ENCODE measurements at regions not wholly inside any gene's neighbourhood (a gene's known extent, or its start where the extent isn't known, plus 50 kb on each side); places are given as distances from the start of the nearest gene placed in this dataset.

DNA sequence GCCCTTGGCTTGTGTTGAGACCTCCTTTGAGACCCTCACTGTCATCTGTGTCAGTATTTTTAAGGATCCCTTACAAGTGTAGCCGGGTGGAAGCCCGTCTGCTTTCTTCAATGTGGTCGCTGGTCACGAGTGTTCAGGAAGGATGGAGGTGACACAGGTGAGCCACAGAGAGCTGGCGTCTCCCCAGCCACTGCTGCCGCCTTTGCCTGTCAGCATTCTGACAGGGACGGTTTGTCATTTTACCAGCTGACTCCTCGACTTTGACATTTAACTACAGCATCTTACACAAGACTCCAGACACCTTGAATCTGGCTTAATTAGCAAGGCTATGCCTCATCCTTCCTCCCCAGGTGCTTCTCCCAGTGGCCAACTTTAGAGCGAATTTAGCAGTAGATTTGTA lies 56.3 kb upstream of the MPHOSPH6 start:
- Histone ChIP-seq H3K9me3 (no peaks in the 10 kb centered on the region), H3K27me3 (replicated peaks; ENCODE audit: insufficient read depth) (no peaks in the 10 kb centered on the region), H3K4me1 (replicated peaks) (no peaks in the 10 kb centered on the region), H3K27ac (no peak overlapping the region), H3K4me3 (no peak overlapping the region), H3K36me3 (no peaks in the 10 kb centered on the region)
- WGBS = 67% methylated on average over 9 of the region's 9 CpGs
- DNase-seq (ENCODE audit: low spot score) = no peak
- no peak for TF ChIP-seq CTCF (IDR thresholded peaks at IDR 0.05)
- no peak for TF ChIP-seq POLR2A (IDR thresholded peaks at IDR 0.05)
- TF ChIP-seq POLR2AphosphoS5 (IDR thresholded peaks at IDR 0.05) = no peak
- intact Hi-C loops (cut with DNase I) = loop anchor here (5.0 kb wide), 1 partner anchor 194 kb away; no protein-coding TSS in a partner anchor

GRCh38 chr16:82224821-82225220 lies 54.8 kb upstream of the MPHOSPH6 start:
- no peaks in the 10 kb centered on the region for H3K36me3 ChIP-seq
- H3K4me3 ChIP-seq = no peak overlapping the region
- no peak overlapping the region for H3K27ac ChIP-seq
- intact Hi-C loops (cut with DNase I) = loop anchor here (5.0 kb wide), 1 partner anchor 193 kb away; no protein-coding TSS in a partner anchor
- 89% methylated on average over 2 of the region's 2 CpGs for WGBS
- no peak for TF ChIP-seq CTCF (IDR thresholded peaks at IDR 0.05)
- no peak for TF ChIP-seq POLR2AphosphoS5 (IDR thresholded peaks at IDR 0.05)
- TF ChIP-seq POLR2A (IDR thresholded peaks at IDR 0.05) = no peak
- no peaks in the 10 kb centered on the region for H3K4me1 ChIP-seq (replicated peaks)
- no peaks in the 10 kb centered on the region for H3K27me3 ChIP-seq (replicated peaks; ENCODE audit: insufficient read depth)
- no peaks in the 10 kb centered on the region for H3K9me3 ChIP-seq
- DNase-seq (ENCODE audit: low spot score) = no peak

DNA sequence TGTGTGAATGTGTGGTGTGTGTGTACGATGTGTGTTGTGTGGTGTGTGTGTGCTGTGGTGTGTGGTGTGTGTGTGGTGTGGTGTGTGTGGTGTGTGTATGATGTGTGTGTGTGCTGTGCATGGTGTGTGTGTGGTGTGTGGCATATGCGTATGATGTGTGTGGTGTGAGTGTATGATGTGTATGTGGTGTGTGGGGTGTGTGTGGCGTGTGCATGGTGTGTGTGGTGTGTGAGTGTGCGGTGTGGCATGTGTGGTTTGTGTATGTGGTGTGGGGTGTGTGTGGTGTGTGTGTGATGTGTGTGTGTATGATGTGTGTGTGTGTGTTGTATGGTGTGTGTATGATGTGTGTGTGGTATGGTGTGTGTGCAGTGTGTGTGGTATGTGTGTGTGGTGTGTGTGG lies 50.5 kb upstream of the MPHOSPH6 start:
- H3K9me3 ChIP-seq = no peaks in the 10 kb centered on the region
- no peak for DNase-seq (ENCODE audit: low spot score)
- intact Hi-C loops (cut with DNase I) = no loop called here
- H3K4me3 ChIP-seq = no peak overlapping the region
- H3K27me3 ChIP-seq (replicated peaks; ENCODE audit: insufficient read depth) = no peaks in the 10 kb centered on the region
- 92% methylated on average over 4 of the region's 4 CpGs for WGBS
- H3K4me1 ChIP-seq (replicated peaks) = no peaks in the 10 kb centered on the region
- no peak overlapping the region for H3K27ac ChIP-seq
- TF ChIP-seq POLR2AphosphoS5 (IDR thresholded peaks at IDR 0.05) (no peak), POLR2A (IDR thresholded peaks at IDR 0.05) (no peak), CTCF (IDR thresholded peaks at IDR 0.05) (no peak)
- no peaks in the 10 kb centered on the region for H3K36me3 ChIP-seq

Data from prostate gland (tissue), 2 donors.